ENCODE measurements at regions not wholly inside any gene's neighbourhood (a gene's known extent, or its start where the extent isn't known, plus 50 kb on each side); places are given as distances from the start of the nearest gene placed in this dataset.

DNA sequence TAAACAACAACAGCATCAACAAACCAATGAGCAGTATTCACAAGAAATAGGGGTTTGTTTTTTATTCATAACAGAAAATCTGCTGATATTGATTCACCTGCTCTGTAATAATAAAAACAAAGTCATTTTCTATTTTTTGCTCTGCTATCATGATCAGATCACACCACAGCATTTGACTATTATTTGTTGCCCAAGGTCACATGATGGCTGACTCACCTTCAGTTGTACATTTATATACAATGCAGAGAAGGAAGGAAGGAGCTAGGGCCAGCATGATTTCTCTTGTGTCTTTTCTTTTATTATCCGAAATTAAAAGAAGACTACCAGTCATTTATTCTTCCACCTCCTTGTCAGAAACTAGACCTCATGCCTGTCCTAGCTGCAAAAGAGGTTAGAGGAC lies 1427.7 kb upstream of the CELF4 start:
- no peak for DNase-seq (ENCODE audit: low read depth)

- DNase-seq (ENCODE audit: low read depth) = no peak
These were observed 1419.4 kb upstream of the CELF4 start for GRCh38 chr18:38984968-38985367.

DNA sequence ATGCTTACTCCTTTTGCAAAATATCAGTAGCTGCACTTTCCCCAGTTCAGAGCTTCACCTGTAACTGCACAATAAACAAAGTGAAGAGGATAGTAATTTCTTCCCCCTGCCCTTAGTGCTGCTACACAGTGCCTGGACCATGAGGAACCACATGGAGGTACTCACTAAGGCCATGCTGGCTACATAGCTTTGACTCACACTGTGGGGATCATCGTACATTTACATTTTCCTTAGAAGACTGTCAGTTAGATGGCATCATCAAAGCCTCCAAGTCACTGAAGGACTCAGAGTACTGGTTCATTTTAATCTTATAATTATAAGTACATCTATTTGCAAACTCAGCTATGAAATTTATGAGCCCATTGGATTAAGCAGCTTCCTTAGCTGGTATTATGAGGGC lies 1416.5 kb upstream of the CELF4 start:
- no peak for DNase-seq (ENCODE audit: low read depth)

GRCh38 chr18:38981389-38981788 lies 1415.8 kb upstream of the CELF4 start:
- DNase-seq (ENCODE audit: low read depth) = no peak

DNA sequence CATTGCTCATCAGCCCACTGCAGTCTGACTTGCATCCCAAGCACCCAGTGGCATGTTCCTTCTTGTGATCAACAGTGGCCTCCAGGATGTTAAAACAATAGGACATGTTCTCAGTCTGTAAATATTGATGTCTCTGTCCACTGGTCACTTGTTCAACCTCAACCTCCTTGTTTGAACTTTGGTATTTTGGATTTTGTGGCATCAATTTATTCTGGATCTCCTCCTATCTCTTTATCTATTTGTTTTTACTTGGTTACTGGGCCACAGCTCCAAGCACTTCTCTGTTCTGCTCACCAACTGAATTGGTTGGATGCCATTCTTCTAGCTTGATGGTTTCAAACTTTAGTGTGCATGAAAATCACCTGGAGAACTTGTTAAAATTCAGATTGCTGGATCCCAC lies 1414.8 kb upstream of the CELF4 start:
- DNase-seq (ENCODE audit: low read depth) = no peak

- no peak for DNase-seq (ENCODE audit: low read depth)
These were observed 1407.0 kb upstream of the CELF4 start for GRCh38 chr18:38972571-38972970.

GRCh38 chr18:38971881-38972280 lies 1406.3 kb upstream of the CELF4 start:
- no peak for DNase-seq (ENCODE audit: low read depth)

DNA sequence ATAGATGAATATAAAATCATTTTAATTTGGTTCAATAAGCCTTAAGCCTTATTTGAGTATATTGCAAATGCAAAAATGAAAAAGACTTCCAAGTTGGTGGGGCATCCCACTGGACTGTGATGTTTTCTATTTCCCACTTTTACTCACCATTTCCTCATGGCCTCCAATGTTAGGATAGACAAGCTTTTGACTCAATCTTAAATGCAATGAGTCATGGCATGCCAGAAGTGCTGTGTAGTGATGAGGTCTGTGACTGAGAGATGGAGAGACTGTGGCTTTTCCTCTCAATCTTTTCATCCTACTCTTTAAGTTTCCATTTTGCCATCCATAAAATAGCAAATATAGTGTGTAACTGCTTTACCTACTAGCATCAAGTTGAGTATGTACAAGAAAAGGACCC lies 1401.2 kb upstream of the CELF4 start:
- no peak for DNase-seq (ENCODE audit: low read depth)

- no peak for DNase-seq (ENCODE audit: low read depth)
These were observed 1398.5 kb upstream of the CELF4 start for GRCh38 chr18:38963943-38964660.

DNA sequence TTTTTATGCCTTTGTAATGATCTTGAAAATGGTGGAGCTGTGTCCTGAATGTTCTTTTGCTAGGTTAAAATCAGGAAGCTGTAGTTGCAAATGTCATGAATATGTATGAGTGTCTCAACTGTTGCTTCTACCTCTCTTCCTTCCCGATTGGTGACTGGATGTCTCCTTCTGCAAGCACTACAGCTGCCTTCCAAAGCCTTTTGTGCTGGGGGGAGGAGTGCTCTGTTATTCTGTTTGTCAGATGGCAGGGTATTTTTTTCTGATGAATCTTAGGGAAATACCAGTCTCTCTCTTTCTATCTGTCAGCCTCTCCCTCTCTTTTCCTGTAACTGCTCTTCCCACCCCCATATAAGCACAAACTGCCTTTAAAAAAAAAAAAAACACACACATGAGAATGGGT lies 1396.3 kb upstream of the CELF4 start:
- no peak for DNase-seq (ENCODE audit: low read depth)

DNA sequence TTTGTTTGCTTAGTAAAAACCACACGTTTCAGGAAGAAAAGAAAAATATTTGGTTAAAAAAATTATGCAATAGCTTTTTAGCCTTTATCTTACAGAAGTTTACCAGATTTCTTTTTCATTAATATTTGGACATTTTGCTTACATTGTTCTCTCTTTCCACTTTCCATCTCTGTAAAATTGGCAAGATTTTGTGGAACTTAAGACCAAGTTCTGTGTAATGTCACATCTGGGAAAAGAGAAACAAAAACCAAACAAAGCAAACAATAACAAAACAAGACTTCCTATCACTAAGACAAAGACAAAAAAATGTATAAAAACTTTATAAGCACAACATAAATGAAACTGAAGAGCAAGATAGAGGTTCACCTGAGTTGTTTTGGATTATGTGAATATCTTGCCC lies 1392.1 kb upstream of the CELF4 start:
- no peak for DNase-seq (ENCODE audit: low read depth)

DNA sequence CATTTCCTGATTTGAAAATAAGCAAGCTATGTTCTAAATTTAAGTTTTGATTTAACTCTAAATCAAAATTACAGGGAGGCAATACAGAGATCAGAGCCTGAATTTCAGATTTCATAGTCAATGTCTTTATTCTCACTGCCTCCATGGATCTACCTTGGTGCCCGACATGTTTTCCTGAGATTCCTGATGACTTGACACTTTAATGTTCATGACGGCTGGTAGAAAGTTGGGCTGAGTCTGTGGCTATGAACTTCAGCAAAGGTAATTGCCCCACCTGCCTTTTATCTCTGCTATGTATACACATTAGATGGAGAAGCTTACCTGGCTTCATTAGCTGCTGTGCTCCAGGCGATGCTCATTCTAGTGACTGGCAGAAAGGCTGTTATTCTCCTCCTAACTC lies 1390.5 kb upstream of the CELF4 start:
- DNase-seq (ENCODE audit: low read depth) = no peak

DNA sequence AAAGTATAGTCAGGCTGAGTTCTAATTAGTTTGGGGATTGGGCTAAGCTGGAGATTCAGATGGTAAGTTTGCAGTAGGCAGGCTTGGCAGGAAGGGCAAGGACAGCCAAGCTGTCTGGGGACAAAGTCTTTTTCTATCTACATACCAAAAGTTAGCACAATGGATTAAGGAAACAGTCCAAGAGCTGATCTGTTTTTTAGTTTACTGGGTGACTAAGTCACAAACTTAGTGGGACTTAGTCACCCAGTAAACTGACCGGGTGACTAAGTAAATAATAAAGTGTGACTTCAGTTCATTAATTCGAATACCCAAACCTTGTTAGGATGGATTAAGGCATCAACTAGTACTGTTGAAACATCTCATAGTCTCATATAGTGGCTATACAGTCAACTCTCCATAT lies 1386.0 kb upstream of the CELF4 start:
- no peak for DNase-seq (ENCODE audit: low read depth)

- no peak for DNase-seq (ENCODE audit: low read depth)
These were observed 1382.8 kb upstream of the CELF4 start for GRCh38 chr18:38948436-38948835.

GRCh38 chr18:38944446-38945024 lies 1378.9 kb upstream of the CELF4 start:
- no peak for DNase-seq (ENCODE audit: low read depth)

GRCh38 chr18:38941711-38942561 lies 1376.3 kb upstream of the CELF4 start:
- no peak for DNase-seq (ENCODE audit: low read depth)

DNA sequence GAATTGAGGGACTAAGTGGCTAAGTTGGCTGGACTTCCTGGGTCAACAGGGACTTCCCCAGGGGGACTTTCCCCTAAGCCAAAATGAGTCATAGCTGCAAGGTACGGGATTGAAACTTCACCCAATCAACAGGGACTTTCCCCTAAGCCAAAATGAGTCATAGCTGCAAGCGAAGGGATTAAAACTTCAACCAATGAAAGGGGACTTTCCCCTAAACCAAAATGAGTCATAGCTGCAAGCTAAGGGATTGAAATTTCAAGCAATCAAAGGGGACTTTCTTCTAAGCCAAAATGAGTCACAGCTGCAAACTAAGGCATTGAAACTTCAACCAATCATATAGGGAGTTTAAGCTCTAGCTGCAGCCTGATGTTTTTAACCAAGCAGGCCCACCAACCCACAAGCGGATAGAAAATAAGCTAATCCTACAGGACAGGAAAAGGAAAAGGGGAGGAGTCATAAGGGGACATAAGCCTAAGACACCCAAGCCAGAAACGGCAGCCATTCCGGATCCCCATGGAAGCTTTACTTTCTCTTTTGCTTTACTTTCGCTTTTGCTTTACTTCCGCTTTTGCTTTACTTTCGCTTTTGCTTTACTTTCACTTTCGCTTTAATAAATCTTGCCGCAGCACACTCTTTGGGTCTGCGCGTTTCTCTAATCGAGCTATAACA lies 1375.4 kb upstream of the CELF4 start:
- DNase-seq (ENCODE audit: low read depth) = peak; percentile 90

DNA sequence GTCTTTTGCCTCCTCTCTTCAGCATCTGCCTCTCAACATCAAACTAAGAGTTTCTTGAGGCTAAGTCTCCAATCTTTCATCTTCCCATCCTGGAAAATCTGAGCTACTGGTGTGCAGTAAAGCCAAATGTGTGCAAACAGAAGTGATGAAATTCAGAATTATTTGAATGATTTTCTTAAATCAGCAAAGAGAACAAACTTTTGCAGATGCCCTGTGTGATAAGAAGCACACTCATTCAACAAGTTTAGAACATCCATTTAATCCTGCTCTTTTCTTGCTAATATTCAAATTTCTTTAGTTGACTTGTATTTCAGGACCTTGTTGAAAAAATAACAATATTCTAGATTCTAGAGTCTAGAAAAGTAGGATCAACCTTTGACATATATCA lies 1374.9 kb upstream of the CELF4 start:
- no peak for DNase-seq (ENCODE audit: low read depth)

DNA sequence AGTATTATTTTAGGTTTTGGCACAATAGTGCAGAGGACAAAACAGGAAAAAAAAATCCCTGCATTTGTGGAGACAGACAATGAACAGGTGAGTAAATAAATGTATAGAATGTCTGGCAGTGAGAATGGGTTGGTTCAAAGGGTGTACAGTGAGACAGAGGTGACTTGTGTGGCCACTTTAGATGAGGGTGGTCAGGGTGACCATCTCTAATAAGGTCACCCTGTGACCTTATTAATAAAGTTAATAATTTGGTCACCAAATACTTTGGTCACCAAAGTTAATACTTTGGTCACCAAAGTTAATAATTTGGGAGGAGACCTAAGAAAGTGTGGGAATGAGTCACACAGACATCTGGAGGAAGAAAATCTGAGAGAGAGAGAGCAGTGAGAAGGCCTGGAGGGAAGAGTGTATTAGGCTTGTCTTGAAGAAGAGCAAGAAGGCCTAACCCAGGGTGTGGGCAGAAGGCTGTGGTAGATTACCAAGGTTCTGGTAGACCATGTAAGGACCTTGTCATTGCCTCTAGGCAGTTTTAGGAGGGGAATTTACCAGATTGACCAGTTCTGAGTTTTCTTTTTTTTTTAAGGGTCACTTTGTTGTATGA lies 1368.4 kb upstream of the CELF4 start:
- DNase-seq (ENCODE audit: low read depth) = no peak

DNA sequence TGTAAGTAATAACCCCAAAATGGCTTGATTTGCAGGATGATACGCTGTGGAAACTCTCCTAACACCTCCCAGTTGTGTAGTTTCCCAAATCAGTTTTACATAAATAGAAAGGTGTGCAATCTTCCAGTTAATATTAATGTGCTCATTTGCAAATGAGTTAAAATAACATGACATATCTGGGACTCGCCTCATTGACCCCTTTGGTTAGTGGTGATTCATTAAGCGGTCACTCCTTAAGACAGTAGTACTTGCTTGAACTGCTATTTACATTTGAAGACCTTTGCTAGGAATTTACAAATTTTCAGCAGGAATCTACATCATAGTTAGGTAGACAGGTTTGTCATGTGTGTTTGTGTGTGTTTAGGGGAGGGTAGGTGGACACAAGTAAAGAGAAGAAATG lies 1367.7 kb upstream of the CELF4 start:
- DNase-seq (ENCODE audit: low read depth) = no peak

DNA sequence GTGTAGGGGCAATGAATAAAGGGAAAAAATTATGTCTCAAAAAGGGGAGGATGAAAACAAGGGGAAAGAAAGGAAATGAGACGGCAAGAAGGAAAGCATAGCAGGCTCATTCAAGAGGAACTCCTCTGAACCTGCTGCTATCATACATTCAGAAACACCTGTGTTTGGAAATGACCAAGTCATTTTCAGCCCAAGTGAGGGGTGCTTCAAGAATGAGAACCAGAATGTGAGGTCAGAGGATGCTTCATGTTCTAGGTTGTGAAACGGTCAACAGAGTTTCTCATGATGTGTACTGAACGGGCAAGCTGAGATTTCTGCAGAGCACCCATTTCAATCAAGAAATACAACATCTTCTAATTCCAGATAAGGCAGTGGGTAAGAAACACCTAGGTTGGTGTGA lies 1367.2 kb upstream of the CELF4 start:
- DNase-seq (ENCODE audit: low read depth) = no peak

GRCh38 chr18:38931754-38932050 lies 1366.1 kb upstream of the CELF4 start:
- no peak for DNase-seq (ENCODE audit: low read depth)

Data from RPMI7951 (cell line).